ENCODE measurements at regions not wholly inside any gene's neighbourhood (a gene's known extent, or its start where the extent isn't known, plus 50 kb on each side); places are given as distances from the start of the nearest gene placed in this dataset.

DNA sequence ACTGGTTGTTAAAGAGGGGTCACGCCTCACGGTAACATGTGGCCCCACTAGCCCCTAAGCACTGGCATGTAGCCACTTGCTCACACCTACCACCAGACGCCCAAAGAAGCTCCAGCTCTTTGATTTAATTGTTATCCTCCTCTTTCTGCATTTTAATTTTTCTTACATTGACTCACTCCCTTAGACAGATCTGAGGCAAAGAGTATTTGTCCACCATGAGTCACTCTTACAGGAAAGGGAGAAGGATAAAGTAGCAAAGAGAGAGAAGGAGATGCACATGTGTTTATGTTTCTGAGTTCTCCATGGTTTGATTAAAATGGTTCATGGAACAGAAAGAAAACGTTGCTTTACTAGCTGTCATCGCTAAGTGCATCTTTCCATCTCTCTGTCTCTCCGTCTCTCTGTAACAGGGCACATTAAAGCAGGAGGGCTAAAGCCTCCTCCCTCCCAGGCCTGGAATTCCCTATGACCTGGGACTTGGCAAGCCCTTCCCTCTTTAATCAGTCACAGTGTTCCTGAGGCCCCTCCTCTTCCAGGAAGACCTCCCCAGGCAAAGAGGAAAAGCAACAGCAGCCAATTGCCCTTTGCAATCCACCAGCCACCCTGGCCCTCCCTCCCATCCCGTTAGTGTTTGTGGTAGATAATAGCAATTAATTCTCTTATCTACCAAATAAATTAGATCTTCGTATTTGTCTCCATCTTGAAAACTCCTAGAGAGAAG is 112.8 kb upstream of the TSHZ2 start:
- DNase-seq, result no peak

DNA sequence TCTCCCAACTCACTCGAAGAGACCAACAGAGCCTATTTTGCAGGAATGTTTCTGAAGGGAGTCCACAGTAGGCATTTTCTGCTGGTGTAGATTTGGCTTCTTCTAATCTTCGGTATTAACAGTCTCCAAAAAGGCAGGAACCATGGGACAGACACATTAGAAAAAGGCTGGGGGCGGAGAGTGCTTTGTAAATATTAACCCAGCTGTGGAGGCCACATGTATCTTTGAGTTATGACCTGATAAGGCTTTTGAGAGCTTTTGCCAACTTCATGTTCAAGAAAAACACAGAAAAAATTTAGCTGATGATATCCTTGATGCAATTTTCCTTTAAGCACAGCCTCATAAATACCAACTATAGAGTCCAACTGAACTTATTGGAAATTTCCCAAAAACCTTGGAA is 119.4 kb upstream of the TSHZ2 start:
- DNase-seq, result no peak

DNA sequence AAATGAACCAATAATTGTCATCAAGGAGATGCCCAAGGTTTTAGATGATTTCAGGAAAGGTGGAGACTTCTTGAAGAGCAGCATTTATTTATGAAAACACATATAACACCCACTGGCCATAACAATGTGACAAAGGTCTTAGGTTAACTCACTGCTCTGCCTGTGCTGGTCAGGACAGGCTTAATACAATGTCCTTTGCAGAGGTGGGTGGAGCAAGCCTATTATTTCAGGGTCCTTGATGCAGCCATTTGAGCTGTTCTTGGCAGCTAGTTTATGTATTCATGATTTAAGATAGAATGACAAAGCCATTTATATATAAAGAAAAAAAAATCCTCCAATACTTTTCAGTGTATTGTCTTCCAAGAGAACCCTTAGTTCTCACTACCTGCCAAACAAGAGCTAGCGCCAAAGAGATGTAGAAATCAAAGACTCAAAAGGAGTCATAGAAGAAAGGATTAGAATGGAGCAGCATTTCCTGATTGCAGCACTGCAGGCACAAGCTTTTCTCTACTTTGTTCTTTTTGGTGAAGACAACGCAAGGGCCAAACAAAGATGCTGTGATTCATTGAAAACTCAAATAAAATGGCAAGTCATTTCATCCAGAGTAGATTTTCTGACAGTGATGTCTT is 124.3 kb upstream of the TSHZ2 start:
- DNase-seq, result no peak

DNA sequence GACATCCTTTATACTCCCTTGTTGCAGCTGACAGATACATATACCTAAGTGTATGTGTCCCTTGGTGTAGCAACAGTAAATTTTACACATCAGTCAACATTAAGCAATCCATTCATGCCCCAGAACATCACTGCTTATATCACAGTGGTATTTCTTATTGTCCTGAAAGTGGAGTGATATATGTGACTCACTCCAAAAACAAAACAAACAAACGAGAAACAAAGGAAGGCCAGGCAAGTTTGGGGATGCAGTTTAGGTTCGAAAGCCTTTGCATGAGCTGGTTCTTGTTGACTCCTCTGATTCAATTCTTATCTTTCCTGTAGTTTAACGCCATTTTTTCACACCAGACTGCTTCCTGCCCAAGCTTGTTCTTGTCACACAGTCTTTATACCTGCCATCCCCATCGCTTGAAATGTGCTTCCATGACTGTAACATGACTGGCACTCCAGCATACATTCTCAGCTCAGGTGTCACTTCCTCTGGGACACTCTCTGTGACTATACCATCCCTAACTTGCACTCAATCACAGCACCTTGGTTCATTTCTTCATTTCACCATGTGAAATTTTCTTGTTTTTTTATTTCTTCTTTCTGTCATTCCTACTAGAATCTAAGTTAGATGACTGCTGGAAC is 125.0 kb upstream of the TSHZ2 start:
- DNase-seq, result no peak

- DNase-seq, result no peak
These were observed 127.1 kb upstream of the TSHZ2 start for GRCh38 chr20:52845044-52845443.

DNA sequence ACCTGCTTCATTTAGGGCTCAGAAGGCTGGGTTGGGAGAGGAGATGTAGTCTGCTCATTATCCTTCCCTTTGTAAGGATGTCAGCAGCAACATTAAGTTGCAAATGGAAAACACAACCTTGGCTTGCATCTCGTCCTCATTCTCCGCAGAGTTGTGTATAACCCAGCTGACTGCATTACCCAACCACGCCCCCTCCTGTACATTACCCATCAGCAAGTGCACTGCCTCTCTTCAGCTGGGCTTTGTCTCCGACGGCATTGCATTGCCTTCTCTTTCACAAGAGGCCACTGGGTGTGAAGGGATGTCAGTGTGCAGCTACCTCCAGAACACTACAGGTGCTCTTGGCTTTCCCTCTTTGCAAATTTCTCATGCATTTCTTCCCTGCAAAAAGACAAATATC is 128.7 kb upstream of the TSHZ2 start:
- no peak for DNase-seq

GRCh38 chr20:52841003-52841402 is 131.2 kb upstream of the TSHZ2 start:
- DNase-seq, result no peak

DNA sequence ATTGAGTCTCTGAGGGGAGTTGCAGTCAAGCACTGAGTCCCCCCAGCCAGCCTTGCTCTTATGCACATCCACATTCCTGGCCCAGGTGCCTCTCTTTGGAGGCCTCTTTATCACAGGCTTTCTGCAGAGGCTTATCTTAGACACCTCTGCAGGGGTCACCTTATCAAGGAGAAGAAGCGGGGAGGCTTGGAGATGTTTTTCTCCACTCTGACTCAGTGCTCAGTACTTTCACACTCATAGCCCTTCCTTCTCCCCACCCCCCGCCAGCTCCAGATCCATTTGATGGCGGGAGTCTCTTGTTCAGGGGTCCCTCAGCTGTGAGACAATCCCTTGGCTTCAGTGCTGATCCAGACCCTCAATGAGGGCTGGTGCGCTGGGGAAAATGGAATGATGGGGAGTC is 132.1 kb upstream of the TSHZ2 start:
- no peak for DNase-seq

- no peak for DNase-seq
These were observed 133.5 kb upstream of the TSHZ2 start for GRCh38 chr20:52838510-52839241.

- DNase-seq, result peak; percentile 91
These were observed 134.8 kb upstream of the TSHZ2 start for GRCh38 chr20:52837378-52837777.

- DNase-seq, result no peak
These were observed 138.3 kb upstream of the TSHZ2 start for GRCh38 chr20:52833901-52834300.

DNA sequence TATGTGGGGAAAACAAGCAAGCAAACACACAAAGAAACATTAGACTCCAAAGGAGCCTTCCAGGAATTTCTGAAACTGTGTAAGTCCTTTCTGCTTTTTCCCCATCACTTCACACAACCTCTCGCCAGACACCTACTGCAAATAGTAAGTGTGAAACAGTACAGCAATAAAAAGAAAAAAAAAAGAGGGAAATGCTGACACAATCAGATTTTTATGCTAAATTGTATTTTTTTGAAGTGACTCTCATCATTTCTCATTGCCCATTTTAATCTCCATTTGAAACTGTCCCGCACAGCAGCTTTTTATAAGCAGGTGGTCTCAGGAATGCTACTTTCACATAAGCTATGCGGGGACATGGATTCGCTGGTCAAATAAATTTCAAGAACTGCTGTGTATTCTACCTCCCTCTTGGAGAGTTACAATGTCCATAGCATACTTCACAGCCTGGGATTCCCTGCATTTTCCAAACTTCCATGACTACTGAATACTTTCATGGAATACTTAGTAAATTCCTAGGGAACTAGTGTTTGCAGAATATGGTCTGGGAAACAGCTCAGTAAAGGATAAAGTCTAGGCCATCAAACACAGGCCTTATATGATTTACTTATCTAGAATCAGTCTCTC is 139.9 kb upstream of the TSHZ2 start:
- no peak for DNase-seq

GRCh38 chr20:52830598-52830997 is 141.6 kb upstream of the TSHZ2 start:
- peak; percentile 27 for DNase-seq

GRCh38 chr20:52829111-52829510 is 143.0 kb upstream of the TSHZ2 start:
- no peak for DNase-seq

DNA sequence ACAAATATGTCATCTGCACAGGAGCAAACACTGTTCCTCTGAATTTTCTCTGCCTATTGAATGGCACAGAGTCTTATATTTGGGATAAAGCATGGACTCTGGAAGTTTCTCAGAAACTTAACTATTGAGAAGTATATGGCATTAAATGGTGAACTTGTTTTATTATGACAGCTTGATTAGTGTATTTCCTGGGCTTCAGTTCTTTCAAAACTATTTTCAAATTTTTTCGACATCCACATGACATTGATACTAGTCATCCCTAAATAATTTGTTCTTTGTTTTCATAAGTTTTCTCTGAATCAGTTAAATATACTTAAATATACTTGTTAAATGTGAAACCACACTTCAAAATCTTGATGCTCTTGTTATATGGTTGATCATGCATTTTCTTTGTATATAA is 144.0 kb upstream of the TSHZ2 start:
- DNase-seq, result no peak

DNA sequence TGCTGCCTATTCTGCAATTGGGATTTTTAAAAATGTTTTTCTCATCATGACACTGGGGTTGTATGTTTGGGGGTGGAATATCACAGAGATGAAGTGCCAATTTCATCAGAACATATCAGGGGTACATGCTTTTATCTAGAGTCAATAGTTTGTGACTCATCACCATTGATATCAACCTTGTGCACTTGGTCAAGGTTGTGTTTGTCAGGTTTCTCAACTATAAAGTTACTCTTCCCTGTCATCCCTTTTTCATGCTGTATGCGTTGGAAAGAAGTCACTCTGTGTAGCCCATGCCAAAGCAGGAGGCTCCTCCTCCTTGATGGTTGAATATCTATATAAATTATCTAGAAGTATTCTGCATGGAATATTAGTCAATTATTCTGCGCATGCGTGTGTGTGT is 145.4 kb upstream of the TSHZ2 start:
- DNase-seq, result no peak

DNA sequence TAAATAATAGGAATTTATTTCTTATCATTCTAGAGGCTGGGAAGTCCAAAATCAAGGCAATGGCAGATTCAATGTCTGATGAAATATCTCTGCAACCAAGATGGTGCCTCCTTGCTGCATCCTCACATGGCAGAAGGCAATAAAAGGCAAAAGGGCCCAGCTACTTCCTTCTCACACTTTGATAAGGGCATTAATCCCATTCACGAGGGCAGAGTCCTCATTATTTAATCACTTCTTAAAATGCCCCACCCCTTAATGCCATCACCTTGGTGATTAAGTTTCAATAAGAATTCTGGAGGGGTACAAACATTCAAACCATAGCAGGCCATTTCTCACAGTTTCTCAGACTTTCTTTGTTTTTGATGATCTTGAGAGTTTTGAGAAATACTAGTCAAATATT is 145.8 kb upstream of the TSHZ2 start:
- no peak for DNase-seq

- DNase-seq, result no peak
These were observed 147.5 kb upstream of the TSHZ2 start for GRCh38 chr20:52824494-52825216.

GRCh38 chr20:52823303-52823702 is 148.9 kb upstream of the TSHZ2 start:
- no peak for DNase-seq

GRCh38 chr20:52820641-52821292 is 151.4 kb upstream of the TSHZ2 start:
- no peak for DNase-seq

- no peak for DNase-seq
These were observed 153.7 kb upstream of the TSHZ2 start for GRCh38 chr20:52818491-52818890.

DNA sequence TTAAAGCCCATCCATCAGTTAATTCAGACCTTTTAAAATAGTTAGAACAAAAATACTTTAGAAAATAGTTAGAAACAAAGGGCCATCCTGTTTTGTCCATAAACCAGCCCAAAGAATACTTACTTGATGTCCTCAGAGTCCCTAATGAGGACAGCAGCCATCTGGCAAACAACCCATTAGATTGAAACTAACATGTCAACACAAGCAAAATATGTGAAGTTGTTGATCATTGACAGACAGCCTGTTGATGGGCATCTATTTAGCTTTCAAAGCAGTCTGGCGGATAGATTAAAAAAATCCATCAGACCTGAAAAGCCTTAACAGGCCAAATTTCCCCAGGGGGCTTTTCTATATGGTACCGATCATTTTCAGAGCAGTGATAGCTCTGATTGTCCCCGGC is 154.2 kb upstream of the TSHZ2 start:
- no peak for DNase-seq

Measured in NCI-H187 treated with DMSO at 0.1 percent for 48 hours (cell line).